GM12878 (cell line): ENCODE measurements at regions not wholly inside any gene's neighbourhood (a gene's known extent, or its start where the extent isn't known, plus 50 kb on each side); places are given as distances from the start of the nearest gene placed in this dataset.

Experiments used
- BCL3 ChIP-seq: IDR thresholded peaks from 2 replicates; pipeline ENCODE4 v1.6.1; 2011; ENCODE audit warnings: borderline replicate concordance, low read depth, mild to moderate bottlenecking, moderate library complexity, low read length; ENCODE audit not compliant: insufficient read depth, poor library complexity, severe bottlenecking
- BCLAF1 ChIP-seq: fragments of 450-650 bp; IDR thresholded peaks from 2 replicates; pipeline ENCODE4 v1.6.1; 2017; ENCODE audit warnings: antibody characterized with exemption, mild to moderate bottlenecking, moderate library complexity
- BMI1 ChIP-seq: fragments of 450-650 bp; IDR thresholded peaks from 2 replicates; pipeline ENCODE4 v1.6.1; 2016; ENCODE audit warnings: mild to moderate bottlenecking, moderate library complexity, borderline replicate concordance
- CHD2 ChIP-seq: IDR thresholded peaks from 2 replicates; pipeline ENCODE4 v1.6.1; 2011; ENCODE audit warnings: low read depth, low read length, improper control_type of control experiment, borderline replicate concordance
- E4F1 ChIP-seq: fragments of 450-650 bp; IDR thresholded peaks from 2 replicates; pipeline ENCODE4 v1.6.1; 2018; ENCODE audit warnings: borderline replicate concordance, mild to moderate bottlenecking; ENCODE audit not compliant: partially characterized antibody
- HDGF ChIP-seq: fragments of 450-650 bp; IDR thresholded peaks from 2 replicates; pipeline ENCODE4 v1.6.1; 2016; ENCODE audit warnings: antibody characterized with exemption
- PML ChIP-seq: IDR thresholded peaks from 2 replicates; pipeline ENCODE4 v1.6.1; 2012; ENCODE audit warnings: low read length, inconsistent platforms
- RBBP5 ChIP-seq: fragments of 200-600 bp; sonication (generic); conservative IDR thresholded peaks from 2 replicates; pipeline ENCODE4 v1.6.1; 2016
- SP1 ChIP-seq: IDR thresholded peaks from one replicate; pipeline ENCODE4 v1.6.1; 2011; ENCODE audit warnings: low read depth, low read length
- TAF1 ChIP-seq: IDR thresholded peaks from 2 replicates; pipeline ENCODE4 v1.6.1; 2011; ENCODE audit warnings: mild to moderate bottlenecking, low read depth, low read length, borderline replicate concordance
- USF1 ChIP-seq: IDR thresholded peaks from 2 replicates; pipeline ENCODE4 v1.6.1; 2011; ENCODE audit warnings: borderline replicate concordance, low read depth, mild to moderate bottlenecking, moderate library complexity, mixed read lengths, low read length; ENCODE audit not compliant: insufficient read depth; ENCODE audit errors: extremely low read length
- TF ChIP-seq, protein P1 (sequence below): fragments of 450-650 bp; formaldehyde crosslinking; IDR thresholded peaks from 2 replicates; pipeline ENCODE4 v1.4.0; 2020; ENCODE audit warnings: mild to moderate bottlenecking, moderate library complexity

DNA sequence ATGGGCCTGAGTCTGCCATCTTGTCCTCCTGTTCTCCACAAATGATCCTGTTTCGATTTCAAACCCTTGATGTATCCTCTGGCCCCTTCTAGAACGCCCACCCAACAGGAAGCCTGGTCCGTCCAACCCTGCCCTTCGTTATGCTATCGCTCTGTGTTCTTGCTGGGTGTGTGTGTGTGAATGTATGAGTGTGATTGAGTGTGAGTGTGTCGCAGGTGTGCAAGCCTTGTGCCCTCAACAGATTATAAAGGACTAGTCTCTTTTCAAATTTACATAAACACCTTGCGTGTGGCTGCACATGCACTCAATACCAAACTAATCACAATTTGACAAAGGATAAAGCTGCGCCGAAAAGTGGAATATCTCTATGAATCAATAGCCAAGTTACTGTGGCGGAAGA is 149.5 kb upstream of the SALL3 start (continued):
- no peak for TF ChIP-seq E4F1
- TF ChIP-seq CHD2 = no peak
- TF ChIP-seq RBBP5 = no peak
- no peak for TF ChIP-seq USF1
- TF ChIP-seq BCLAF1 = no peak
- no peak for TF ChIP-seq BCL3
- no peak for TF ChIP-seq SP1
- no peak for TF ChIP-seq TAF1
- TF ChIP-seq BMI1 = no peak
- TF ChIP-seq PML = no peak
- no peak for TF ChIP-seq HDGF
- TF ChIP-seq, protein P1, sequence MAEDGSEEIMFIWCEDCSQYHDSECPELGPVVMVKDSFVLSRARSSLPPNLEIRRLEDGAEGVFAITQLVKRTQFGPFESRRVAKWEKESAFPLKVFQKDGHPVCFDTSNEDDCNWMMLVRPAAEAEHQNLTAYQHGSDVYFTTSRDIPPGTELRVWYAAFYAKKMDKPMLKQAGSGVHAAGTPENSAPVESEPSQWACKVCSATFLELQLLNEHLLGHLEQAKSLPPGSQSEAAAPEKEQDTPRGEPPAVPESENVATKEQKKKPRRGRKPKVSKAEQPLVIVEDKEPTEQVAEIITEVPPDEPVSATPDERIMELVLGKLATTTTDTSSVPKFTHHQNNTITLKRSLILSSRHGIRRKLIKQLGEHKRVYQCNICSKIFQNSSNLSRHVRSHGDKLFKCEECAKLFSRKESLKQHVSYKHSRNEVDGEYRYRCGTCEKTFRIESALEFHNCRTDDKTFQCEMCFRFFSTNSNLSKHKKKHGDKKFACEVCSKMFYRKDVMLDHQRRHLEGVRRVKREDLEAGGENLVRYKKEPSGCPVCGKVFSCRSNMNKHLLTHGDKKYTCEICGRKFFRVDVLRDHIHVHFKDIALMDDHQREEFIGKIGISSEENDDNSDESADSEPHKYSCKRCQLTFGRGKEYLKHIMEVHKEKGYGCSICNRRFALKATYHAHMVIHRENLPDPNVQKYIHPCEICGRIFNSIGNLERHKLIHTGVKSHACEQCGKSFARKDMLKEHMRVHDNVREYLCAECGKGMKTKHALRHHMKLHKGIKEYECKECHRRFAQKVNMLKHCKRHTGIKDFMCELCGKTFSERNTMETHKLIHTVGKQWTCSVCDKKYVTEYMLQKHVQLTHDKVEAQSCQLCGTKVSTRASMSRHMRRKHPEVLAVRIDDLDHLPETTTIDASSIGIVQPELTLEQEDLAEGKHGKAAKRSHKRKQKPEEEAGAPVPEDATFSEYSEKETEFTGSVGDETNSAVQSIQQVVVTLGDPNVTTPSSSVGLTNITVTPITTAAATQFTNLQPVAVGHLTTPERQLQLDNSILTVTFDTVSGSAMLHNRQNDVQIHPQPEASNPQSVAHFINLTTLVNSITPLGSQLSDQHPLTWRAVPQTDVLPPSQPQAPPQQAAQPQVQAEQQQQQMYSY (CRISPR knock-in tag) = no peak
